Astrocyte (in vitro differentiated cells and primary cell): ENCODE measurements at regions not wholly inside any gene's neighbourhood (a gene's known extent, or its start where the extent isn't known, plus 50 kb on each side); places are given as distances from the start of the nearest gene placed in this dataset.

Experiments used
- DNase-seq: peaks from one replicate; pipeline ENCODE4 v3.0.0-alpha.2; 2010; ENCODE audit warnings: low read depth
- FAIRE-seq: peaks from 2 replicates; lab custom pipeline; 2011; peaks lifted over from hg19 to GRCh38; lab: Jason Lieb, UNC
- H2AFZ ChIP-seq: 2 replicates; pipeline ENCODE4 v1.6.0; 2012; ENCODE audit warnings: low read depth, low read length, inconsistent platforms
- H3K27ac ChIP-seq: 2 replicates; pipeline ENCODE4 v1.5.1; 2011; ENCODE audit warnings: low read depth, low read length, inconsistent platforms
- H3K27me3 ChIP-seq: 2 replicates; pipeline ENCODE4 v1.6.0; 2011; ENCODE audit warnings: low read length, inconsistent platforms; ENCODE audit not compliant: insufficient read depth
- H3K36me3 ChIP-seq: 2 replicates; pipeline ENCODE4 v1.5.1; 2011; ENCODE audit warnings: low read length, inconsistent platforms; ENCODE audit not compliant: insufficient read depth
- H3K4me1 ChIP-seq: 2 replicates; pipeline ENCODE4 v1.5.1; 2011; ENCODE audit warnings: low read length, inconsistent platforms; ENCODE audit not compliant: insufficient read depth
- H3K4me2 ChIP-seq: 2 replicates; pipeline ENCODE4 v1.6.0; 2012; ENCODE audit warnings: low read length, inconsistent platforms
- H3K4me3 ChIP-seq: 2 replicates; pipeline ENCODE4 v1.5.1; 2011; ENCODE audit warnings: low read depth, mild to moderate bottlenecking, low read length, inconsistent platforms; ENCODE audit not compliant: insufficient read depth
- H3K79me2 ChIP-seq: 2 replicates; pipeline ENCODE4 v1.6.0; 2012; ENCODE audit warnings: mild to moderate bottlenecking, low read length, inconsistent platforms; ENCODE audit not compliant: insufficient read depth
- H3K9ac ChIP-seq: 2 replicates; pipeline ENCODE4 v1.6.0; 2012; ENCODE audit warnings: mild to moderate bottlenecking, low read length, inconsistent platforms
- H3K9me3 ChIP-seq: 2 replicates; pipeline ENCODE4 v1.5.1; 2012; ENCODE audit warnings: low read depth, mild to moderate bottlenecking, low read length, inconsistent platforms; ENCODE audit not compliant: insufficient read depth
- H4K20me1 ChIP-seq: 2 replicates; pipeline ENCODE4 v1.6.0; 2012; ENCODE audit warnings: low read length, inconsistent platforms; ENCODE audit not compliant: insufficient read depth
- H3K27ac Mint-ChIP-seq: one replicate; pipeline ENCODE4 v1.8.0; 2021; ENCODE audit warnings: mild to moderate bottlenecking, mixed read lengths; ENCODE audit not compliant: unreplicated experiment
- H3K27me3 Mint-ChIP-seq: one replicate; pipeline ENCODE4 v1.8.0; 2021; ENCODE audit warnings: low read depth, mixed read lengths; ENCODE audit not compliant: unreplicated experiment
- H3K36me3 Mint-ChIP-seq: one replicate; pipeline ENCODE4 v1.8.0; 2021; ENCODE audit warnings: low read depth, mixed read lengths; ENCODE audit not compliant: unreplicated experiment
- H3K4me1 Mint-ChIP-seq: one replicate; pipeline ENCODE4 v1.8.0; 2021; ENCODE audit warnings: low read depth, mixed read lengths; ENCODE audit not compliant: unreplicated experiment
- H3K4me3 Mint-ChIP-seq: one replicate; pipeline ENCODE4 v1.8.0; 2021; ENCODE audit warnings: mild to moderate bottlenecking, moderate library complexity, mixed read lengths; ENCODE audit not compliant: unreplicated experiment
- H3K9me3 Mint-ChIP-seq: one replicate; pipeline ENCODE4 v1.8.0; 2021; ENCODE audit warnings: mild to moderate bottlenecking, mixed read lengths; ENCODE audit not compliant: unreplicated experiment
- EZH2 ChIP-seq: IDR thresholded peaks from 2 replicates; pipeline ENCODE4 v1.6.1; 2012; ENCODE audit warnings: mild to moderate bottlenecking, low read length, inconsistent platforms; ENCODE audit not compliant: insufficient read depth
- TF ChIP-seq, protein P1 (sequence below): IDR thresholded peaks from 2 replicates; pipeline ENCODE4 v1.5.1; 2011; ENCODE audit warnings: low read depth, mild to moderate bottlenecking, inconsistent platforms, low read length, moderate library complexity; ENCODE audit not compliant: insufficient read depth

DNA sequence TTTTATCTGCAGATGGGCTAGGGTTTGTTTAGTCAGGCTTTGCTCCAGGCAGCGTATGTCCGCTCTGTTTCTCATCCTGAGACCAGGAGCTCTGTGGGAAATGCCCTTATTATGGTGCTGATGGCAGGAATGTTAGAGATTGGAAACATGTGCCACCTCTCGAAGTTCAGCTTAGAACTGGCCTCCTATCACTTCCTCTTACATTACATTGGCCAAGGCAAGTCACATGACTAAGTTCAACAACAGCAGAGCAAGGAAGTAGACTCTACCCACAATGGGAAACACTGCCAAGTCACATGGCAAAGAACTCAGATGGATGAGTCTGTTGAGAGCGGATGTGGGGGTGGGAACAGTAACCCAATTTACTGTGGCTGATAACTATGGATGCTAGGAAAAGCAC lies 161.9 kb upstream of the WSCD2 start:
- H3K36me3 Mint-ChIP-seq, result no peaks in the 10 kb centered on the region
- H3K27ac Mint-ChIP-seq, result no peak overlapping the region
- Histone ChIP-seq H3K27me3 (no peaks in the 10 kb centered on the region), H2AFZ (no peak overlapping the region), H3K9me3 (no peaks in the 10 kb centered on the region), H4K20me1 (no peaks in the 10 kb centered on the region), H3K36me3 (no peaks in the 10 kb centered on the region), H3K4me1 (no peaks in the 10 kb centered on the region), H3K27ac (no peak overlapping the region), H3K4me3 (no peak overlapping the region), H3K4me2 (no peak overlapping the region), H3K79me2 (no peaks in the 10 kb centered on the region), H3K9ac (no peak overlapping the region)
- DNase-seq, result no peak
- H3K27me3 Mint-ChIP-seq, result peaks cover 17% of the 10 kb centered on the region
- TF ChIP-seq EZH2, result no peak
- TF ChIP-seq, protein P1, sequence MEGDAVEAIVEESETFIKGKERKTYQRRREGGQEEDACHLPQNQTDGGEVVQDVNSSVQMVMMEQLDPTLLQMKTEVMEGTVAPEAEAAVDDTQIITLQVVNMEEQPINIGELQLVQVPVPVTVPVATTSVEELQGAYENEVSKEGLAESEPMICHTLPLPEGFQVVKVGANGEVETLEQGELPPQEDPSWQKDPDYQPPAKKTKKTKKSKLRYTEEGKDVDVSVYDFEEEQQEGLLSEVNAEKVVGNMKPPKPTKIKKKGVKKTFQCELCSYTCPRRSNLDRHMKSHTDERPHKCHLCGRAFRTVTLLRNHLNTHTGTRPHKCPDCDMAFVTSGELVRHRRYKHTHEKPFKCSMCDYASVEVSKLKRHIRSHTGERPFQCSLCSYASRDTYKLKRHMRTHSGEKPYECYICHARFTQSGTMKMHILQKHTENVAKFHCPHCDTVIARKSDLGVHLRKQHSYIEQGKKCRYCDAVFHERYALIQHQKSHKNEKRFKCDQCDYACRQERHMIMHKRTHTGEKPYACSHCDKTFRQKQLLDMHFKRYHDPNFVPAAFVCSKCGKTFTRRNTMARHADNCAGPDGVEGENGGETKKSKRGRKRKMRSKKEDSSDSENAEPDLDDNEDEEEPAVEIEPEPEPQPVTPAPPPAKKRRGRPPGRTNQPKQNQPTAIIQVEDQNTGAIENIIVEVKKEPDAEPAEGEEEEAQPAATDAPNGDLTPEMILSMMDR, result no peak
- no peak for FAIRE-seq
- H3K4me1 Mint-ChIP-seq, result peaks cover 4% of the 10 kb centered on the region
- H3K4me3 Mint-ChIP-seq, result no peak overlapping the region
- H3K9me3 Mint-ChIP-seq, result no peaks in the 10 kb centered on the region

DNA sequence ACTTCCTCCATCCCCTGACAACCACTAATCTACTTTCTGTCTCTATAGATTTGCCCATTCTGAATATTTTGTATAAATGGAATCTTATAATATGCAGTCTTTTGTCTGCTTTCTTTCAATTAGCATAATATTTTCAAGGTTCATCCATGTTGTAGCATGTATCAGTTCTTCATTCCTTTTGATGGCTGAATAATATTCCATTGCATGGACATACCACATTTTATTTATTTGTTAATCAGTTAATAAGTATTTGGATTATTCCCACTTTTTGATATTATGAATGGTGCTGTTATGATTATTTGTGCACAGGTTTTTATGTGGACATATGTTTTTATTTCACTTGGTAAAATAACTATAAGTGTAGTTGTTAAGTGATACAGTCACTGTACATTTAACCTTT lies 155.1 kb upstream of the WSCD2 start:
- no peaks in the 10 kb centered on the region for H3K9me3 Mint-ChIP-seq

DNA sequence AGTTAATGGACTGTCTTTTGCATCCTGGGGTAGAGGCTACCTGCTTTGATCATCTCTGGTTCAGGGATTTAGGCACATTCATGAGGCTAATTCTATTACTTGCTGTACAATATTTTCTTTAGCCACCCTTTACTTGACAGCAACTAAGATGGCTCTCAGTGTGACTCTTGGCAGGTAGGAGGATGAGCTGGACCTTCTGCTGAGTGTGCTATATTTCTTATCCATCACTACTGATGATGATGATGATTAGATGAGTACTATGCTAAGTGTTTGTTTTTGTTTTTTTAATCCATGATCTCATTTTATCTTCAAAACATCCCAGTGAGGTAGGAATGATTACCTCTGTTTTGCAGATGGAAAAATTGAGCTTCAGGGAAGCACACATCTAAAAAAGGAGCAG lies 152.8 kb upstream of the WSCD2 start:
- Histone ChIP-seq H3K27me3 (no peaks in the 10 kb centered on the region), H3K4me2 (no peak overlapping the region), H4K20me1 (no peaks in the 10 kb centered on the region), H3K36me3 (no peaks in the 10 kb centered on the region), H3K4me3 (no peak overlapping the region), H3K79me2 (no peaks in the 10 kb centered on the region), H2AFZ (no peak overlapping the region), H3K9ac (no peak overlapping the region), H3K27ac (no peak overlapping the region), H3K4me1 (no peaks in the 10 kb centered on the region), H3K9me3 (no peaks in the 10 kb centered on the region)
- H3K4me3 Mint-ChIP-seq, result no peak overlapping the region
- H3K9me3 Mint-ChIP-seq, result no peaks in the 10 kb centered on the region
- DNase-seq (no peak), FAIRE-seq (no peak)
- no peak for TF ChIP-seq EZH2
- TF ChIP-seq, protein P1, result no peak
- no peaks in the 10 kb centered on the region for H3K4me1 Mint-ChIP-seq
- no peaks in the 10 kb centered on the region for H3K36me3 Mint-ChIP-seq
- peaks cover 26% of the 10 kb centered on the region for H3K27me3 Mint-ChIP-seq
- H3K27ac Mint-ChIP-seq, result no peak overlapping the region

More for the DNA sequence above, 155.1 kb upstream of the WSCD2 start:
- no peak for FAIRE-seq
- Mint-ChIP-seq H3K4me1 (peaks cover 4% of the 10 kb centered on the region), H3K27ac (no peak overlapping the region), H3K36me3 (no peaks in the 10 kb centered on the region), H3K27me3 (peaks cover 21% of the 10 kb centered on the region), H3K4me3 (no peak overlapping the region)
- no peak for TF ChIP-seq EZH2
- TF ChIP-seq, protein P1, result no peak
- no peak overlapping the region for H3K9ac ChIP-seq
- H3K4me1 ChIP-seq, result no peaks in the 10 kb centered on the region
- H3K4me2 ChIP-seq, result no peak overlapping the region
- no peaks in the 10 kb centered on the region for H3K36me3 ChIP-seq
- H2AFZ ChIP-seq, result no peak overlapping the region
- no peaks in the 10 kb centered on the region for H3K9me3 ChIP-seq
- no peak for DNase-seq
- H3K27ac ChIP-seq, result no peak overlapping the region
- H3K27me3 ChIP-seq, result no peaks in the 10 kb centered on the region
- H3K4me3 ChIP-seq, result no peak overlapping the region
- no peaks in the 10 kb centered on the region for H4K20me1 ChIP-seq
- H3K79me2 ChIP-seq, result no peaks in the 10 kb centered on the region
